ENCODE measurements at regions not wholly inside any gene's neighbourhood (a gene's known extent, or its start where the extent isn't known, plus 50 kb on each side); places are given as distances from the start of the nearest gene placed in this dataset.

DNA sequence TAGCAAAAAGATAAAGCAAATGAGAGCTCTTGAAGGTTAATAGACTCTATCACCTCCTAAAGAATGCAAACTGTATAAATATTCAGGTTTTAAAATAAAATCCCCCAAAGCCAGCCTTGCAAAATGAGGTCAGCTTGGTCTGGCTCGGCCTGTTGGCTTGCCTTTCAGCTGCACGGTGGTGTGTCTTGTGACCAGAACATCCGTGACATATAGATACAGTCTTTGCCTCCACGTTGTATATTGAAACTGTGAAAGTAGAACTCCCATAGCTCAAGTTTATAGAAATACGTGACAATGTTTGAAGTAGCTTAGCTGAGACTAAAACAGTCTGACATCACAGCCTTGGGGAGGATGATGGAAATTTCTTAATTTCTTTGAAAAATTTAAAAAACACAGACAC, 236.6 kb upstream of the MYOCD start:
- TF ChIP-seq, protein P1, sequence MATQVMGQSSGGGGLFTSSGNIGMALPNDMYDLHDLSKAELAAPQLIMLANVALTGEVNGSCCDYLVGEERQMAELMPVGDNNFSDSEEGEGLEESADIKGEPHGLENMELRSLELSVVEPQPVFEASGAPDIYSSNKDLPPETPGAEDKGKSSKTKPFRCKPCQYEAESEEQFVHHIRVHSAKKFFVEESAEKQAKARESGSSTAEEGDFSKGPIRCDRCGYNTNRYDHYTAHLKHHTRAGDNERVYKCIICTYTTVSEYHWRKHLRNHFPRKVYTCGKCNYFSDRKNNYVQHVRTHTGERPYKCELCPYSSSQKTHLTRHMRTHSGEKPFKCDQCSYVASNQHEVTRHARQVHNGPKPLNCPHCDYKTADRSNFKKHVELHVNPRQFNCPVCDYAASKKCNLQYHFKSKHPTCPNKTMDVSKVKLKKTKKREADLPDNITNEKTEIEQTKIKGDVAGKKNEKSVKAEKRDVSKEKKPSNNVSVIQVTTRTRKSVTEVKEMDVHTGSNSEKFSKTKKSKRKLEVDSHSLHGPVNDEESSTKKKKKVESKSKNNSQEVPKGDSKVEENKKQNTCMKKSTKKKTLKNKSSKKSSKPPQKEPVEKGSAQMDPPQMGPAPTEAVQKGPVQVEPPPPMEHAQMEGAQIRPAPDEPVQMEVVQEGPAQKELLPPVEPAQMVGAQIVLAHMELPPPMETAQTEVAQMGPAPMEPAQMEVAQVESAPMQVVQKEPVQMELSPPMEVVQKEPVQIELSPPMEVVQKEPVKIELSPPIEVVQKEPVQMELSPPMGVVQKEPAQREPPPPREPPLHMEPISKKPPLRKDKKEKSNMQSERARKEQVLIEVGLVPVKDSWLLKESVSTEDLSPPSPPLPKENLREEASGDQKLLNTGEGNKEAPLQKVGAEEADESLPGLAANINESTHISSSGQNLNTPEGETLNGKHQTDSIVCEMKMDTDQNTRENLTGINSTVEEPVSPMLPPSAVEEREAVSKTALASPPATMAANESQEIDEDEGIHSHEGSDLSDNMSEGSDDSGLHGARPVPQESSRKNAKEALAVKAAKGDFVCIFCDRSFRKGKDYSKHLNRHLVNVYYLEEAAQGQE (IDR thresholded peaks at IDR 0.05; ENCODE audit: insufficient read depth in 1 of 2, low read depth in 2 of 2, low read length in 1 of 2): no peak
- TF ChIP-seq, protein P2, sequence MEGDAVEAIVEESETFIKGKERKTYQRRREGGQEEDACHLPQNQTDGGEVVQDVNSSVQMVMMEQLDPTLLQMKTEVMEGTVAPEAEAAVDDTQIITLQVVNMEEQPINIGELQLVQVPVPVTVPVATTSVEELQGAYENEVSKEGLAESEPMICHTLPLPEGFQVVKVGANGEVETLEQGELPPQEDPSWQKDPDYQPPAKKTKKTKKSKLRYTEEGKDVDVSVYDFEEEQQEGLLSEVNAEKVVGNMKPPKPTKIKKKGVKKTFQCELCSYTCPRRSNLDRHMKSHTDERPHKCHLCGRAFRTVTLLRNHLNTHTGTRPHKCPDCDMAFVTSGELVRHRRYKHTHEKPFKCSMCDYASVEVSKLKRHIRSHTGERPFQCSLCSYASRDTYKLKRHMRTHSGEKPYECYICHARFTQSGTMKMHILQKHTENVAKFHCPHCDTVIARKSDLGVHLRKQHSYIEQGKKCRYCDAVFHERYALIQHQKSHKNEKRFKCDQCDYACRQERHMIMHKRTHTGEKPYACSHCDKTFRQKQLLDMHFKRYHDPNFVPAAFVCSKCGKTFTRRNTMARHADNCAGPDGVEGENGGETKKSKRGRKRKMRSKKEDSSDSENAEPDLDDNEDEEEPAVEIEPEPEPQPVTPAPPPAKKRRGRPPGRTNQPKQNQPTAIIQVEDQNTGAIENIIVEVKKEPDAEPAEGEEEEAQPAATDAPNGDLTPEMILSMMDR (IDR thresholded peaks at IDR 0.05): no peak
- no peak for TF ChIP-seq POLR2AphosphoS5 (IDR thresholded peaks at IDR 0.05; ENCODE audit: low read depth, low read length)
